Epithelial cell of esophagus (primary cell): ENCODE measurements at regions not wholly inside any gene's neighbourhood (a gene's known extent, or its start where the extent isn't known, plus 50 kb on each side); places are given as distances from the start of the nearest gene placed in this dataset.
A peak's percentile ranks its signal among the peaks of the same experiment; 100 is the strongest.

Experiments
- DNase-seq: peaks from one replicate; pipeline ENCODE4 v3.0.0; 2010; ENCODE audit warnings: low read depth
- H3K4me3 ChIP-seq: 2 replicates; pipeline ENCODE4 v1.5.1; 2011; ENCODE audit warnings: mild to moderate bottlenecking, low read length, control low read depth
- TF ChIP-seq, protein P1 (sequence below): IDR thresholded peaks from 2 replicates; pipeline ENCODE4 v1.5.1; 2011; ENCODE audit warnings: low read depth, mild to moderate bottlenecking, low read length, control low read depth, inconsistent platforms; ENCODE audit not compliant: insufficient read depth; ENCODE audit errors: missing control alignments

GRCh38 chr4:127188847-127189246, 443.9 kb upstream of the INTU start:
- TF ChIP-seq, protein P1, sequence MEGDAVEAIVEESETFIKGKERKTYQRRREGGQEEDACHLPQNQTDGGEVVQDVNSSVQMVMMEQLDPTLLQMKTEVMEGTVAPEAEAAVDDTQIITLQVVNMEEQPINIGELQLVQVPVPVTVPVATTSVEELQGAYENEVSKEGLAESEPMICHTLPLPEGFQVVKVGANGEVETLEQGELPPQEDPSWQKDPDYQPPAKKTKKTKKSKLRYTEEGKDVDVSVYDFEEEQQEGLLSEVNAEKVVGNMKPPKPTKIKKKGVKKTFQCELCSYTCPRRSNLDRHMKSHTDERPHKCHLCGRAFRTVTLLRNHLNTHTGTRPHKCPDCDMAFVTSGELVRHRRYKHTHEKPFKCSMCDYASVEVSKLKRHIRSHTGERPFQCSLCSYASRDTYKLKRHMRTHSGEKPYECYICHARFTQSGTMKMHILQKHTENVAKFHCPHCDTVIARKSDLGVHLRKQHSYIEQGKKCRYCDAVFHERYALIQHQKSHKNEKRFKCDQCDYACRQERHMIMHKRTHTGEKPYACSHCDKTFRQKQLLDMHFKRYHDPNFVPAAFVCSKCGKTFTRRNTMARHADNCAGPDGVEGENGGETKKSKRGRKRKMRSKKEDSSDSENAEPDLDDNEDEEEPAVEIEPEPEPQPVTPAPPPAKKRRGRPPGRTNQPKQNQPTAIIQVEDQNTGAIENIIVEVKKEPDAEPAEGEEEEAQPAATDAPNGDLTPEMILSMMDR = no peak
- H3K4me3 ChIP-seq = no peak overlapping the region
- DNase-seq = peak; percentile 26

GRCh38 chr4:127194281-127194680, 438.5 kb upstream of the INTU start:
- no peak overlapping the region for H3K4me3 ChIP-seq
- DNase-seq = no peak
- TF ChIP-seq, protein P1 = no peak

GRCh38 chr4:127196655-127197352, 436.0 kb upstream of the INTU start:
- TF ChIP-seq, protein P1 = no peak
- no peak overlapping the region for H3K4me3 ChIP-seq
- DNase-seq = no peak

- no peak overlapping the region for H3K4me3 ChIP-seq
- TF ChIP-seq, protein P1 = no peak
- DNase-seq = peak; percentile 64
These were observed 429.1 kb upstream of the INTU start for GRCh38 chr4:127203562-127204200.

DNA sequence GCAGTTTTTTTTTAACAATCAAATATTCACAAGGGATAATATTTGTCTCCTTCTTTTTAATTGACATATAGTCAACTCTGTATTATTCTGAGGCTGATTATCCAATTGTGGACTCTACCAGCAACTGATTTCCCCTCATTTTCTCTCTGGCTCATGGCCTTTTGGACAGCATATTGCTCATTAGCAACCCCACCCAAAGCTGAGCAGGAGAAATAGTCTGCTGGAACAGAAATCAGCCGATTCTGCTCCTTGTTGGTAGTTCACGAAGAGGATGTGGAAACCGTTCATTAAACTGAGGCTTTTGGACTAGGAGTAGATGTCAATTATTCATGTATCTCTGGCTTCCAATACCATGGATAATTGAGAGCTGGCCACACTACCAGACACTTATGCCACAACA, 428.4 kb upstream of the INTU start:
- no peak overlapping the region for H3K4me3 ChIP-seq
- TF ChIP-seq, protein P1 = no peak
- DNase-seq = no peak

DNA sequence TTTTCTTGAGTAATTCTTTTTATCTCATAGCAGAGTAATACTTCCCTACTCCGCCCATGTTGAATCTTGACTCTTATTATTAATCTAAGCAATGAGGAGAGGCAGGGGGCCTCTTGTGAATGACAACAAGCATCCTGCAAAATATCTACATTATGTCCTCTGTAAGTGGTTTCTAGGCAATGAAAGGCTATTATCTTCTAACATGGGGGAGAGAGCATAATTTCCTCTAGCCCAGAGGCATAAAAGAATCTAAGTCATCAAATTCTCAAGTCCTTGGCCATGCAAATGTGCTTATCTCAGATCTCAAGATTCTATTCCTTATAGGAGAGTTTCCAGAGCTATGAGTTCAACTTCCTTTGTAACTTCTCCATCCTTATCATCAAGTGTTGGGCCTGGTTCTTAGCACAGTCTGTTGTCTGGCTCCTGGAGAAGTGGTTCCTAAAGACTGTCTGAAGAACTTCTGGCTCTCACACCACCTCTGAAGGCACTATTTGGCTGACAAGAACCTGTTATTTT, 423.1 kb upstream of the INTU start:
- no peak overlapping the region for H3K4me3 ChIP-seq
- DNase-seq = no peak
- TF ChIP-seq, protein P1 = no peak
